Esophagus muscularis mucosa (tissue), 4 donors: ENCODE measurements at regions not wholly inside any gene's neighbourhood (a gene's known extent, or its start where the extent isn't known, plus 50 kb on each side); places are given as distances from the start of the nearest gene placed in this dataset.

Experiments
- EP300 ChIP-seq: sonication (generic); formaldehyde crosslinking; IDR thresholded peaks from one replicate; pipeline ENCODE4 v1.6.1; 2017; ENCODE audit warnings: antibody characterized with exemption
- POLR2AphosphoS5 ChIP-seq, 2 donors: sonication (generic); formaldehyde crosslinking; IDR thresholded peaks; one replicate each; pipeline ENCODE4 v1.6.1; 2017; ENCODE audit warnings: antibody characterized with exemption in 2 of 2
- TF ChIP-seq, protein P1 (sequence below), 3 experiments: fragments of 200-600 bp in 2 of 3; fragments of 450-650 bp in 1 of 3; sonication (generic) in 2 of 3; IDR thresholded peaks; one replicate each; pipeline ENCODE4 v1.5.1; 2017 to 2019; ENCODE audit warnings: antibody characterized with exemption in 3 of 3, mild to moderate bottlenecking in 2 of 3, moderate library complexity in 1 of 3

DNA sequence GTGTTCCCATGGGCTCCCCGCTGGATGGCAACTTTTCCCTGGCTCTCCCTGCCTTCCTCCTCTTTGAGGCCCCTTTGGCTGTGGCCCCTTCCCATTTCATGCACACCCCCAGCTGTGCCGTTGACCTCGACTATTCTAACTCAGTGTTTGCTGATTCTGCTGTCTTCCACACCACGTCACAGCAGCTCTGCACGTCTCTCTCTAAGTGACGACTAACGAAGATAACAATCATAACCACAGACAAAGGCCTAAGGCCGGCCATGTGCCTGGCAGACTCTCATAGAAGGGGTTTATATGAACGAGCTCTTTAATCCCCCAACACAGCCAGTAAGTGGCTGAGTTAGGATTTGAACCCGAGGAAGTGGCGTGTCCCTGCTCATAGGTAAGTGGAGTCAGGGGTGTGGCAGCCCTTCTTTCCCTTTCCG, 151.5 kb upstream of the SHH start:
- TF ChIP-seq, protein P1, sequence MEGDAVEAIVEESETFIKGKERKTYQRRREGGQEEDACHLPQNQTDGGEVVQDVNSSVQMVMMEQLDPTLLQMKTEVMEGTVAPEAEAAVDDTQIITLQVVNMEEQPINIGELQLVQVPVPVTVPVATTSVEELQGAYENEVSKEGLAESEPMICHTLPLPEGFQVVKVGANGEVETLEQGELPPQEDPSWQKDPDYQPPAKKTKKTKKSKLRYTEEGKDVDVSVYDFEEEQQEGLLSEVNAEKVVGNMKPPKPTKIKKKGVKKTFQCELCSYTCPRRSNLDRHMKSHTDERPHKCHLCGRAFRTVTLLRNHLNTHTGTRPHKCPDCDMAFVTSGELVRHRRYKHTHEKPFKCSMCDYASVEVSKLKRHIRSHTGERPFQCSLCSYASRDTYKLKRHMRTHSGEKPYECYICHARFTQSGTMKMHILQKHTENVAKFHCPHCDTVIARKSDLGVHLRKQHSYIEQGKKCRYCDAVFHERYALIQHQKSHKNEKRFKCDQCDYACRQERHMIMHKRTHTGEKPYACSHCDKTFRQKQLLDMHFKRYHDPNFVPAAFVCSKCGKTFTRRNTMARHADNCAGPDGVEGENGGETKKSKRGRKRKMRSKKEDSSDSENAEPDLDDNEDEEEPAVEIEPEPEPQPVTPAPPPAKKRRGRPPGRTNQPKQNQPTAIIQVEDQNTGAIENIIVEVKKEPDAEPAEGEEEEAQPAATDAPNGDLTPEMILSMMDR (IDR thresholded peaks at IDR 0.05): no peak
- no peak for TF ChIP-seq POLR2AphosphoS5 (IDR thresholded peaks at IDR 0.05)
- no peak for TF ChIP-seq EP300
